Neural cell (in vitro differentiated cells): ENCODE measurements at regions not wholly inside any gene's neighbourhood (a gene's known extent, or its start where the extent isn't known, plus 50 kb on each side); places are given as distances from the start of the nearest gene placed in this dataset.

ENCODE experiments used
- H2AFZ ChIP-seq: fragments of 200-600, 300-800 bp; sonication (generic), shearing (Covaris generic); 2 replicates; pipeline ENCODE4 v1.6.0; 2014; ENCODE audit warnings: low read depth, mild to moderate bottlenecking, antibody characterized with exemption, low read length, moderate library complexity
- H3F3A ChIP-seq: fragments of 200-600 bp; shearing (Covaris generic); 2 replicates; pipeline ENCODE4 v1.6.1; 2016; ENCODE audit warnings: mild to moderate bottlenecking, moderate library complexity, mixed read lengths, antibody characterized with exemption, low read length; ENCODE audit not compliant: insufficient read depth, poor library complexity, severe bottlenecking
- H3K27ac ChIP-seq: fragments of 200-600, 300-800 bp; sonication (generic), shearing (Covaris generic); 2 replicates; pipeline ENCODE4 v1.5.1; 2014; ENCODE audit warnings: mild to moderate bottlenecking, low read length, moderate library complexity
- H3K27me3 ChIP-seq: fragments of 300-800, 200-600 bp; sonication (generic), shearing (Covaris generic); 2 replicates; pipeline ENCODE4 v1.6.0; 2014; ENCODE audit warnings: mild to moderate bottlenecking, low read depth, low read length, moderate library complexity; ENCODE audit not compliant: insufficient read depth
- H3K36me3 ChIP-seq: fragments of 300-800, 200-600 bp; sonication (generic), shearing (Covaris generic); 2 replicates; pipeline ENCODE4 v1.5.1; 2014; ENCODE audit warnings: mild to moderate bottlenecking, antibody characterized with exemption, low read length, moderate library complexity; ENCODE audit not compliant: insufficient read depth
- H3K4me2 ChIP-seq: fragments of 300-800, 200-600 bp; sonication (generic), shearing (Covaris generic); 2 replicates; pipeline ENCODE4 v1.6.0; 2014; ENCODE audit warnings: mild to moderate bottlenecking, low read length
- H3K4me3 ChIP-seq: fragments of 300-800, 200-600 bp; sonication (generic), shearing (Covaris generic); 2 replicates; pipeline ENCODE4 v1.5.1; 2014; ENCODE audit warnings: mild to moderate bottlenecking, low read length, moderate library complexity
- H3K79me2 ChIP-seq: fragments of 200-600 bp; shearing (Covaris generic); replicated peaks from 2 replicates; pipeline ENCODE4 v1.6.0; 2014; ENCODE audit warnings: mild to moderate bottlenecking, low read length, moderate library complexity; ENCODE audit not compliant: insufficient read depth
- H3K9ac ChIP-seq: fragments of 300-800, 200-600 bp; sonication (generic), shearing (Covaris generic); 2 replicates; pipeline ENCODE4 v1.6.1; 2016; ENCODE audit warnings: mild to moderate bottlenecking, low read length, mixed read lengths
- H3K9me2 ChIP-seq: fragments of 200-600 bp; shearing (Covaris generic); 2 replicates; pipeline ENCODE4 v1.6.1; 2016; ENCODE audit warnings: mild to moderate bottlenecking, low read length, mixed read lengths; ENCODE audit not compliant: insufficient read depth
- H3K9me3 ChIP-seq: fragments of 200-600, 300-800 bp; sonication (generic), shearing (Covaris generic); 2 replicates; pipeline ENCODE4 v1.6.1; 2016; ENCODE audit warnings: mild to moderate bottlenecking, mixed run types, low read length, moderate library complexity, mixed read lengths
- H4K20me1 ChIP-seq: fragments of 200-600 bp; shearing (Covaris generic); 2 replicates; pipeline ENCODE4 v1.6.1; 2016; ENCODE audit warnings: mild to moderate bottlenecking, mixed run types; ENCODE audit not compliant: insufficient read depth
- CTCF ChIP-seq: fragments of 450-650 bp; IDR thresholded peaks from 2 replicates; pipeline ENCODE4 v1.5.1; 2014; ENCODE audit warnings: antibody characterized with exemption, mild to moderate bottlenecking, moderate library complexity; ENCODE audit not compliant: poor library complexity, severe bottlenecking
- EP300 ChIP-seq: fragments of 450-650 bp; conservative IDR thresholded peaks from 2 replicates; pipeline ENCODE4 v1.6.1; 2014; ENCODE audit warnings: antibody characterized with exemption, mild to moderate bottlenecking, moderate library complexity; ENCODE audit not compliant: poor library complexity, severe bottlenecking
- EZH2 ChIP-seq: fragments of 200-600, 300-800 bp; shearing (Covaris generic), sonication (generic); IDR thresholded peaks from 2 replicates; pipeline ENCODE4 v1.6.1; 2014; ENCODE audit warnings: antibody characterized with exemption, low read length, borderline replicate concordance, mild to moderate bottlenecking; ENCODE audit not compliant: insufficient read depth, poor library complexity, severe bottlenecking
- MXI1 ChIP-seq: fragments of 450-650 bp; conservative IDR thresholded peaks from 2 replicates; pipeline ENCODE4 v1.6.1; 2014; ENCODE audit warnings: antibody characterized with exemption, mild to moderate bottlenecking; ENCODE audit not compliant: poor library complexity, severe bottlenecking
- POLR2AphosphoS5 ChIP-seq: IDR thresholded peaks from 2 replicates; pipeline ENCODE4 v1.6.1; 2012
- RAD21 ChIP-seq: fragments of 450-650 bp; conservative IDR thresholded peaks from 2 replicates; pipeline ENCODE4 v1.6.1; 2014; ENCODE audit warnings: antibody characterized with exemption, mild to moderate bottlenecking, moderate library complexity
- REST ChIP-seq: IDR thresholded peaks from 2 replicates; pipeline ENCODE4 v1.6.1; 2012; ENCODE audit warnings: borderline replicate concordance
- SMC3 ChIP-seq: fragments of 450-650 bp; conservative IDR thresholded peaks from 2 replicates; pipeline ENCODE4 v1.6.1; 2014; ENCODE audit warnings: antibody characterized with exemption, mild to moderate bottlenecking, moderate library complexity; ENCODE audit not compliant: poor library complexity
- TAF1 ChIP-seq: IDR thresholded peaks from 2 replicates; pipeline ENCODE4 v1.6.1; 2012; ENCODE audit warnings: low read depth

GRCh38 chr15:52893338-52893737, 103.2 kb upstream of the ONECUT1 start:
- Histone ChIP-seq H3K9ac (no peak overlapping the region), H3F3A (no peaks in the 10 kb centered on the region), H3K36me3 (no peaks in the 10 kb centered on the region), H3K4me3 (no peak overlapping the region), H2AFZ (no peak overlapping the region), H3K27ac (no peak overlapping the region), H3K4me2 (no peak overlapping the region), H3K9me2 (no peaks in the 10 kb centered on the region), H3K9me3 (no peaks in the 10 kb centered on the region), H3K79me2 (no peaks in the 10 kb centered on the region), H3K27me3 (no peaks in the 10 kb centered on the region), H4K20me1 (no peaks in the 10 kb centered on the region)
- TF ChIP-seq SMC3, result no peak
- no peak for TF ChIP-seq RAD21
- TF ChIP-seq TAF1, result no peak
- TF ChIP-seq EP300, result no peak
- TF ChIP-seq CTCF, result no peak
- TF ChIP-seq POLR2AphosphoS5, result no peak
- no peak for TF ChIP-seq EZH2
- no peak for TF ChIP-seq MXI1
- TF ChIP-seq REST, result no peak

GRCh38 chr15:52879904-52880303, 89.8 kb upstream of the ONECUT1 start:
- Histone ChIP-seq H3K9ac (no peak overlapping the region), H3F3A (no peaks in the 10 kb centered on the region), H2AFZ (no peak overlapping the region), H3K9me3 (no peaks in the 10 kb centered on the region), H3K79me2 (no peaks in the 10 kb centered on the region), H3K27ac (no peak overlapping the region), H3K36me3 (no peaks in the 10 kb centered on the region), H4K20me1 (no peaks in the 10 kb centered on the region), H3K4me2 (no peak overlapping the region), H3K27me3 (no peaks in the 10 kb centered on the region), H3K9me2 (no peaks in the 10 kb centered on the region), H3K4me3 (no peak overlapping the region)
- TF ChIP-seq EZH2, result no peak
- TF ChIP-seq TAF1, result no peak
- TF ChIP-seq EP300, result no peak
- no peak for TF ChIP-seq MXI1
- TF ChIP-seq SMC3, result no peak
- no peak for TF ChIP-seq RAD21

GRCh38 chr15:52879145-52879544, 89.0 kb upstream of the ONECUT1 start:
- H3K27ac ChIP-seq, result no peak overlapping the region
- no peaks in the 10 kb centered on the region for H3K36me3 ChIP-seq
- no peaks in the 10 kb centered on the region for H4K20me1 ChIP-seq
- H3K9ac ChIP-seq, result no peak overlapping the region
- H3F3A ChIP-seq, result no peaks in the 10 kb centered on the region
- H3K27me3 ChIP-seq, result no peaks in the 10 kb centered on the region
- no peak for TF ChIP-seq REST
- H3K4me3 ChIP-seq, result no peak overlapping the region
- H3K9me2 ChIP-seq, result no peaks in the 10 kb centered on the region
- no peaks in the 10 kb centered on the region for H3K79me2 ChIP-seq
- H3K4me2 ChIP-seq, result no peak overlapping the region
- H2AFZ ChIP-seq, result no peak overlapping the region
- H3K9me3 ChIP-seq, result no peaks in the 10 kb centered on the region
